ENCODE measurements at regions not wholly inside any gene's neighbourhood (a gene's known extent, or its start where the extent isn't known, plus 50 kb on each side); places are given as distances from the start of the nearest gene placed in this dataset.

DNA sequence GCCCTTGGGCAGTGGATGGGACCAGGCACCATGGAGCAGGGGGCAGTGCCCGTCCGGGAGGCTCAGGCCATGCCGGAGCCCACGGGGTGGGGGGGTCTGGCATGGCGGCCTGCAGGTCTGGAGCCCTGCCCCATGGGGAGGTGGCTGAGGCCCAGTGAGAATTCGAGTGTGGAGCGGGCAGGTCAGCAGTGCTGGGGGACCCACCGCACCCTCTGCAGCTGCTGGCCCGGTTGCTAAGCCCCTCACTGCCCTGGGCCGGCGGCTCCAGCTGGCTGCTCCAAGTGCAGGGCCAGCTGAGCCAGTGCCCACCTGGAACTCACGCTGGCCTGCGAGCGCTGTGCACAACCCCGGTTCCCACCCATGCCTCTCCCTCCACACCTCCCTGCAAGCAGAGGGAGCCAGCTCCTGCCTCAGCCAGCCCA, 1157.9 kb upstream of the ADGRL3 start:
- Mint-ChIP-seq H3K36me3 (ENCODE audit: low read depth, unreplicated experiment) (no peaks in the 10 kb centered on the region), H3K27ac (ENCODE audit: unreplicated experiment) (no peak overlapping the region), H3K4me3 (ENCODE audit: unreplicated experiment) (no peak overlapping the region), H3K27me3 (ENCODE audit: low read depth, unreplicated experiment) (no peaks in the 10 kb centered on the region), H3K4me1 (ENCODE audit: low read depth, unreplicated experiment) (peaks cover 4% of the 10 kb centered on the region), H3K9me3 (ENCODE audit: unreplicated experiment) (peaks cover 4% of the 10 kb centered on the region)
- FAIRE-seq (no peak), DNase-seq (ENCODE audit: low read depth) (no peak)
- Histone ChIP-seq H3K36me3 (ENCODE audit: insufficient read depth, low read length) (no peaks in the 10 kb centered on the region), H3K4me1 (ENCODE audit: insufficient read depth, low read length) (no peaks in the 10 kb centered on the region), H3K4me3 (ENCODE audit: insufficient read depth, low read depth, low read length) (no peak overlapping the region), H2AFZ (ENCODE audit: low read depth, low read length) (no peak overlapping the region), H3K27ac (ENCODE audit: low read depth, low read length) (no peak overlapping the region), H3K27me3 (ENCODE audit: insufficient read depth, low read length) (no peaks in the 10 kb centered on the region), H3K9me3 (ENCODE audit: insufficient read depth, low read depth, low read length) (peaks cover 2% of the 10 kb centered on the region), H4K20me1 (ENCODE audit: insufficient read depth, low read length) (no peaks in the 10 kb centered on the region), H3K4me2 (ENCODE audit: low read length) (no peak overlapping the region), H3K79me2 (ENCODE audit: insufficient read depth, low read length) (no peaks in the 10 kb centered on the region), H3K9ac (ENCODE audit: low read length) (no peak overlapping the region)
- no peak for TF ChIP-seq CTCF (IDR thresholded peaks at IDR 0.05; ENCODE audit: insufficient read depth, low read depth, low read length)

DNA sequence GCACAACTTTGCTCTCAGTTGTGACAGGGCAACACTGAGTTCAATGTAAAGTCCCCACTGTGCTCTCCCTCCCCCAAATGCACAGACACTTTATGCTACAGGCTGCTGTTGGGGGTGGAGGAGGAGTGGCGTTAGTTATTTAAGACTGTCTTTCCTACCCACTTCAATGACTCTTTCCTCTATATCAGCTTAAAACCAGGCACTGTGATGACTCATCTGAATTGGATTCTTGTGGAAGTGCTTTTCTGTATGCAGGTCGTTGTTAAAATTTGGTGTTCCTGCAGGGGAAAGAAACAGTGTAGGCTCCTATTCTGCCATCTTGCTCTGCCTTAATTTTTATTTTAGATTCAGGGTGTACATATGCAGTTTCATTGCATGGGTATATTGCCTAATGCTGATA, 1157.2 kb upstream of the ADGRL3 start:
- H3K36me3 Mint-ChIP-seq (ENCODE audit: low read depth, unreplicated experiment): no peaks in the 10 kb centered on the region
- H3K4me3 ChIP-seq (ENCODE audit: insufficient read depth, low read depth, low read length): no peak overlapping the region
- H4K20me1 ChIP-seq (ENCODE audit: insufficient read depth, low read length): no peaks in the 10 kb centered on the region
- no peak overlapping the region for H3K4me3 Mint-ChIP-seq (ENCODE audit: unreplicated experiment)
- H3K27ac ChIP-seq (ENCODE audit: low read depth, low read length): no peak overlapping the region
- H3K27me3 Mint-ChIP-seq (ENCODE audit: low read depth, unreplicated experiment): no peaks in the 10 kb centered on the region
- no peak overlapping the region for H2AFZ ChIP-seq (ENCODE audit: low read depth, low read length)
- DNase-seq (ENCODE audit: low read depth) (no peak), FAIRE-seq (no peak)
- no peak overlapping the region for H3K9ac ChIP-seq (ENCODE audit: low read length)
- no peak overlapping the region for H3K27ac Mint-ChIP-seq (ENCODE audit: unreplicated experiment)
- peaks cover 2% of the 10 kb centered on the region for H3K9me3 ChIP-seq (ENCODE audit: insufficient read depth, low read depth, low read length)
- peaks cover 6% of the 10 kb centered on the region for H3K9me3 Mint-ChIP-seq (ENCODE audit: unreplicated experiment)
- TF ChIP-seq EZH2 (IDR thresholded peaks at IDR 0.05; ENCODE audit: insufficient read depth, low read length) (no peak), CTCF (IDR thresholded peaks at IDR 0.05; ENCODE audit: insufficient read depth, low read depth, low read length) (no peak)
- no peaks in the 10 kb centered on the region for H3K4me1 ChIP-seq (ENCODE audit: insufficient read depth, low read length)
- no peaks in the 10 kb centered on the region for H3K27me3 ChIP-seq (ENCODE audit: insufficient read depth, low read length)
- no peak overlapping the region for H3K4me2 ChIP-seq (ENCODE audit: low read length)
- H3K79me2 ChIP-seq (ENCODE audit: insufficient read depth, low read length): no peaks in the 10 kb centered on the region
- H3K36me3 ChIP-seq (ENCODE audit: insufficient read depth, low read length): no peaks in the 10 kb centered on the region
- H3K4me1 Mint-ChIP-seq (ENCODE audit: low read depth, unreplicated experiment): peaks cover 4% of the 10 kb centered on the region

DNA sequence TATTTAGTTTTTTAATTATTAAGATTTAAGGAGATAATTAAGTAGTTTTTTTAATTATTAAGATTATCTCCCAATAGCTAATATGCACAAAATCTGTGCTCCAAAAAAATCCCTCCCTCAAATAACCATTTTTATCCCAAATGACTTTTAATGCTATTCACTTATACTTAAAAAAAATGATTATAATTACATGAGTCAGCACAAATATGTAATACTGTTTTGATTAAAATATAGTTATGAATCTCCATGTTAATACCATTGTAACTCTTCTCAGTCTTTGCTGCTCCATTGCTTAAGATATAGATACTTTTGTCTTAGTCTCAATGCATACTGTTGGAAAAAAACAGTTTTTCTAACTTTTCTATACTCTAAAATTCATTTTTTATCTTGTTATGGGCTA, 1121.1 kb upstream of the ADGRL3 start:
- Mint-ChIP-seq H3K9me3 (ENCODE audit: unreplicated experiment) (no peaks in the 10 kb centered on the region), H3K27me3 (ENCODE audit: low read depth, unreplicated experiment) (no peaks in the 10 kb centered on the region), H3K4me1 (ENCODE audit: low read depth, unreplicated experiment) (no peaks in the 10 kb centered on the region), H3K27ac (ENCODE audit: unreplicated experiment) (no peak overlapping the region), H3K4me3 (ENCODE audit: unreplicated experiment) (no peak overlapping the region), H3K36me3 (ENCODE audit: low read depth, unreplicated experiment) (no peaks in the 10 kb centered on the region)
- H2AFZ ChIP-seq (ENCODE audit: low read depth, low read length): no peak overlapping the region
- H3K4me2 ChIP-seq (ENCODE audit: low read length): no peak overlapping the region
- TF ChIP-seq CTCF (IDR thresholded peaks at IDR 0.05; ENCODE audit: insufficient read depth, low read depth, low read length): no peak
- no peak for TF ChIP-seq EZH2 (IDR thresholded peaks at IDR 0.05; ENCODE audit: insufficient read depth, low read length)
- no peaks in the 10 kb centered on the region for H3K36me3 ChIP-seq (ENCODE audit: insufficient read depth, low read length)
- no peak for DNase-seq (ENCODE audit: low read depth)
- FAIRE-seq: no peak
- no peaks in the 10 kb centered on the region for H3K79me2 ChIP-seq (ENCODE audit: insufficient read depth, low read length)
- no peaks in the 10 kb centered on the region for H3K9me3 ChIP-seq (ENCODE audit: insufficient read depth, low read depth, low read length)
- H4K20me1 ChIP-seq (ENCODE audit: insufficient read depth, low read length): no peaks in the 10 kb centered on the region
- no peaks in the 10 kb centered on the region for H3K27me3 ChIP-seq (ENCODE audit: insufficient read depth, low read length)
- no peak overlapping the region for H3K9ac ChIP-seq (ENCODE audit: low read length)
- no peak overlapping the region for H3K4me3 ChIP-seq (ENCODE audit: insufficient read depth, low read depth, low read length)
- no peak overlapping the region for H3K27ac ChIP-seq (ENCODE audit: low read depth, low read length)
- H3K4me1 ChIP-seq (ENCODE audit: insufficient read depth, low read length): no peaks in the 10 kb centered on the region

All from astrocyte (in vitro differentiated cells and primary cell).